Heart left ventricle (tissue), 13 donors: ENCODE measurements at regions not wholly inside any gene's neighbourhood (a gene's known extent, or its start where the extent isn't known, plus 50 kb on each side); places are given as distances from the start of the nearest gene placed in this dataset.

Source experiments
- CTCF ChIP-seq, 12 donors: fragments of 200-600 bp; sonication (generic) in 4 of 12; IDR thresholded peaks; one replicate each; pipeline versions ENCODE4 v1.5.0 to v1.8.0; 2018 to 2022; ENCODE audit warnings: antibody characterized with exemption in 12 of 12, mild to moderate bottlenecking in 5 of 12
- POLR2A ChIP-seq, 2 donors: fragments of 450-650 bp; IDR thresholded peaks; one replicate each; pipeline ENCODE4 v1.6.1; 2017; ENCODE audit warnings: antibody characterized with exemption in 2 of 2, mild to moderate bottlenecking in 2 of 2, moderate library complexity in 2 of 2
- donor health status: ischemic (EF 13 %, LVEDD 7.1; RV severe dilation, severe dysfunction).
- donor health status: DM: no; HTN: yes; CAD: no.
- donor health status: DM: no; HTN: no; CAD: no.
- donor health status: ischemic (EF 25% LVEDD 6.9; RV normal size, moderate dysfunction).
- donor health status: ischemic (EF 25% LVEDD 5.7; RV mildly dilated, moderate dysfunction).
- donor health status: ischemic (EF 35%, LVEDD 5.7; RV mildly dilated, moderate dysfunction).
- donor health status: nonischemic (EF 11% LVEDD 7.7; RV severe dilation, severe dysfunction).
- donor health status: DM: yes; HTN: yes; CAD: no.
- donor health status: PGD.
- donor health status: ischemic (EF 29% LVEDD 5.4; RV normal size, mild dysfunction).
- donor health status: nonischemic (EF 23%, LVEDD 6.1; RV moderate dilation, normal function).

- TF ChIP-seq CTCF (IDR thresholded peaks at IDR 0.05), result no peak
- TF ChIP-seq POLR2A (IDR thresholded peaks at IDR 0.05), result no peak
These were observed 494.2 kb upstream of the JARID2 start for GRCh38 chr6:14751645-14752175.
